Ascending aorta (tissue), 2 donors: ENCODE measurements at regions not wholly inside any gene's neighbourhood (a gene's known extent, or its start where the extent isn't known, plus 50 kb on each side); places are given as distances from the start of the nearest gene placed in this dataset.

Experiments used
- DNase-seq, 2 donors: peaks; one replicate each; pipeline ENCODE4 v3.0.0-alpha.2; 2019; ENCODE audit warnings: low spot score in 2 of 2
- H3K27ac ChIP-seq, 2 donors: fragments of 200-600 bp; sonication (generic); one replicate each; pipeline ENCODE4 v1.5.1; 2016 to 2017; ENCODE audit warnings: mild to moderate bottlenecking in 1 of 2
- H3K27me3 ChIP-seq: fragments of 200-600 bp; sonication (generic); one replicate; pipeline ENCODE4 v1.5.1; 2017
- H3K36me3 ChIP-seq, 2 donors: fragments of 200-600 bp; sonication (generic); one replicate each; pipeline ENCODE4 v1.5.1; 2016
- H3K4me1 ChIP-seq, 2 donors: fragments of 200-600 bp; sonication (generic); one replicate each; pipeline ENCODE4 v1.5.1; 2016 to 2017; ENCODE audit warnings: mild to moderate bottlenecking in 1 of 2
- H3K4me3 ChIP-seq, 2 donors: fragments of 200-600 bp; sonication (generic); one replicate each; pipeline ENCODE4 v1.5.1; 2016 to 2017; ENCODE audit warnings: mild to moderate bottlenecking in 1 of 2
- H3K9me3 ChIP-seq, 2 donors: fragments of 200-600 bp; sonication (generic); one replicate each; pipeline ENCODE4 v1.5.1; 2016
- intact Hi-C: fragments of 100-400 bp; cut with DNase I; formaldehyde crosslinking; loops from one replicate; pipeline ENCODE4 v1.15.1; 2023
- TF ChIP-seq, protein P1 (sequence below), 3 experiments: fragments of 200-600 bp in 2 of 3; fragments of 450-650 bp in 1 of 3; sonication (generic) in 2 of 3; IDR thresholded peaks; one replicate each; pipeline ENCODE4 v1.5.1; 2016 to 2019; ENCODE audit warnings: antibody characterized with exemption in 3 of 3, mild to moderate bottlenecking in 1 of 3, moderate library complexity in 1 of 3

GRCh38 chr1:87165177-87165576, 163.5 kb upstream of the LMO4 start:
- Histone ChIP-seq H3K9me3 (no peaks in the 10 kb centered on the region), H3K27ac (no peak overlapping the region), H3K36me3 (no peaks in the 10 kb centered on the region), H3K4me1 (no peaks in the 10 kb centered on the region), H3K4me3 (no peak overlapping the region), H3K27me3 (no peaks in the 10 kb centered on the region)
- TF ChIP-seq, protein P1, sequence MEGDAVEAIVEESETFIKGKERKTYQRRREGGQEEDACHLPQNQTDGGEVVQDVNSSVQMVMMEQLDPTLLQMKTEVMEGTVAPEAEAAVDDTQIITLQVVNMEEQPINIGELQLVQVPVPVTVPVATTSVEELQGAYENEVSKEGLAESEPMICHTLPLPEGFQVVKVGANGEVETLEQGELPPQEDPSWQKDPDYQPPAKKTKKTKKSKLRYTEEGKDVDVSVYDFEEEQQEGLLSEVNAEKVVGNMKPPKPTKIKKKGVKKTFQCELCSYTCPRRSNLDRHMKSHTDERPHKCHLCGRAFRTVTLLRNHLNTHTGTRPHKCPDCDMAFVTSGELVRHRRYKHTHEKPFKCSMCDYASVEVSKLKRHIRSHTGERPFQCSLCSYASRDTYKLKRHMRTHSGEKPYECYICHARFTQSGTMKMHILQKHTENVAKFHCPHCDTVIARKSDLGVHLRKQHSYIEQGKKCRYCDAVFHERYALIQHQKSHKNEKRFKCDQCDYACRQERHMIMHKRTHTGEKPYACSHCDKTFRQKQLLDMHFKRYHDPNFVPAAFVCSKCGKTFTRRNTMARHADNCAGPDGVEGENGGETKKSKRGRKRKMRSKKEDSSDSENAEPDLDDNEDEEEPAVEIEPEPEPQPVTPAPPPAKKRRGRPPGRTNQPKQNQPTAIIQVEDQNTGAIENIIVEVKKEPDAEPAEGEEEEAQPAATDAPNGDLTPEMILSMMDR (IDR thresholded peaks at IDR 0.05): no peak
- no peak for DNase-seq
- intact Hi-C loops: no loop called here

DNA sequence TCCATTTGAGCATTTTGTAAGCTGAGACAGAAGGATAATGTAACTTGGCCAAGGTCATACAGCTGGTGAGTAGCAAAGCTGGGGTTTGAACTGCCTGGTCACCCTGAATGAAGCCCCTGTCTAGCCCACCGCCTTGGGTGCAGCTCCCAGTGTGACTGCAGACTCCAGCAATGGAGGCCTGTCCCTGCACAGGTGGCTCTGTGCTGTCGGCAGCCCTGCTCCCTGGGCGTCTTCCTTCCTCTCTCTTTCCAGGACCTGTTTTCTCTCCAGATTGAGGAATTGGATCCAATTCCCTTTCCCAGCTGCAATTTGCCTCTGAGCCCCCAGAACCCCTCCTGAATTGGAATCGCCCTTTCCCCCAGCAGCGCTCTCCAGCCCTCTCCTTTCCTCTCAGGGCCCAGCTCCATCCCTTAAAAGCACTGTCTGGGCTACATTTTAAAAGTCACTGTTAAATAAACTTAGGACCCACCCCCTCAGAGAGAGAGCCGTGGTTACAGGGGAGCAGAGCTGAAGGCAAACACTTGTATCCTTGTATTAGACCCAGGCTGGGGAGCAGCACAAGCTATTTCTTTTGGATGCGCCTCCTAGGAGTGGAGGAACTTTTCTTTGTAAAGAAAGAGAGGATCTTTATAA, 161.4 kb upstream of the LMO4 start:
- intact Hi-C loops: no loop called here
- TF ChIP-seq, protein P1 (IDR thresholded peaks at IDR 0.05): no peak
- DNase-seq: no peak
- H3K27me3 ChIP-seq: no peaks in the 10 kb centered on the region
- no peak overlapping the region for H3K27ac ChIP-seq
- no peaks in the 10 kb centered on the region for H3K4me1 ChIP-seq
- H3K4me3 ChIP-seq: no peak overlapping the region
- no peaks in the 10 kb centered on the region for H3K9me3 ChIP-seq
- H3K36me3 ChIP-seq: no peaks in the 10 kb centered on the region

- Histone ChIP-seq H3K9me3 (no peaks in the 10 kb centered on the region), H3K4me1 (no peaks in the 10 kb centered on the region), H3K27ac (no peak overlapping the region), H3K36me3 (no peaks in the 10 kb centered on the region), H3K4me3 (no peak overlapping the region), H3K27me3 (no peaks in the 10 kb centered on the region)
- DNase-seq: no peak
- intact Hi-C loops: no loop called here
- TF ChIP-seq, protein P1 (IDR thresholded peaks at IDR 0.05): no peak
Observed at GRCh38 chr1:87167848-87168525, 160.7 kb upstream of the LMO4 start.

- Histone ChIP-seq H3K27ac (no peak overlapping the region), H3K4me1 (no peaks in the 10 kb centered on the region), H3K36me3 (no peaks in the 10 kb centered on the region), H3K27me3 (no peaks in the 10 kb centered on the region), H3K4me3 (no peak overlapping the region), H3K9me3 (no peaks in the 10 kb centered on the region)
- intact Hi-C loops: no loop called here
- no peak for DNase-seq
- TF ChIP-seq, protein P1 (IDR thresholded peaks at IDR 0.05): no peak
Observed at GRCh38 chr1:87169263-87169910, 159.3 kb upstream of the LMO4 start.

DNA sequence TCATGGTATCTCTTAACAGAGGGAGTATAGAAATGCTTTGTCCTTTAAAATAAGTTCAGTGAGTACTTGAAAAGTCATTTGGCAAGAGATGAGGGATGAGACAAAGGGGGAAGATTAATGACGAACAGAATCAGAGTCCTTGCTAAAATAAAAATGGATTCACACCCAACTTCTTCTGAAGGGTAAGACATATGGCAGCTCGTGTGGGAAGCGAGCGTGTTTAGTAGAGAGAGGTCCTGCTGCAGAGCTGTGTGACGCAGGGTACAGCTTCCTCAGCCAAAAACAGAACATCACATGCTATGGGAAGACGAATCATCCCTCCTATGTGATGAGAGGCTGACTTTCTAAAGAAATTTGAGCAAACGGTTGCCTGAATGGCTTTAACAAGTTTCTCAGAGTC, 158.5 kb upstream of the LMO4 start:
- no peak overlapping the region for H3K27ac ChIP-seq
- TF ChIP-seq, protein P1 (IDR thresholded peaks at IDR 0.05): no peak
- no peaks in the 10 kb centered on the region for H3K9me3 ChIP-seq
- no peaks in the 10 kb centered on the region for H3K27me3 ChIP-seq
- H3K4me1 ChIP-seq: no peaks in the 10 kb centered on the region
- H3K4me3 ChIP-seq: no peak overlapping the region
- H3K36me3 ChIP-seq: no peaks in the 10 kb centered on the region
- DNase-seq: no peak
- intact Hi-C loops: no loop called here
